ENCODE measurements at regions not wholly inside any gene's neighbourhood (a gene's known extent, or its start where the extent isn't known, plus 50 kb on each side); places are given as distances from the start of the nearest gene placed in this dataset.
"Not testable (repeated sequence)": the region's sequence is repeated elsewhere in the genome, so short reads cannot be mapped to it uniquely, and the experiment has no call there.

DNA sequence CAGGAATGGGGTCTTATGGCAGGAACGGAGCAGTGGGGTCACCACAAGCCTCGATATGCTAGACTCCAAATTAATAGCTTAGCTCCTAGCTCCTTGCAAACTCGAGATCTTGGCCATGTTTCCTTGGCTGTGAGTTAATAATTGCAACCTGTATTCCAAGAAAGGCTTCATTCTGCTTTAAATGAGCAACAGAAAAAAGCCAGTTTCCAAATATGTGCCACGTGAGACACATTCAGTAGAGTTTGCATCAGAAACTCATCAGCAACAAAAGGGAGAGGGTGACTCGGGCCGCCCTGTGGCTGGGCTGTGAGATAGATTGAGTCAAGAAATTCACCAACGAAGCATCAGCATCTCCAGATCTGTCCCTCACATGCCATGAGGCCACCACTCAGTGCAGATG lies 112.0 kb downstream of the NPTX2 start:
- DNase-seq, result no peak

DNA sequence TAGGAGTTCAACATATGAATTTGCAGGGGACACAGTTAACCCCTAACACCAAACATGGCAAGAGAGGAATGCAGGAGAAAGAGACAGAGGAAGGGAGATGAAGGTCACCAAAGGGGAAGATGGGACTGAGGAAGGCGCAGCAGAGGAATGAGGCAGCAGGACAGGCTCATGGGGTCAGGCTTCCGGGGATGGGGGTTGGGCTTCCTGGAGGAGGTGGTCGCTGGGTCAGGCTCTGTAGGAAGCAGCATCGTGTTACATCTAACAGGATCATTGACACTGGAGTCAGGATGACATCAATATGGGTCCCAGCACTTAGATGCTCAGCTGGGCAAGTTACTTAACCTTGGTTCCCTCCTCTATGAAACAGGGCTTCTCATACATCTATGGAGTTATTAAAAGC lies 113.2 kb downstream of the NPTX2 start:
- no peak for DNase-seq

DNA sequence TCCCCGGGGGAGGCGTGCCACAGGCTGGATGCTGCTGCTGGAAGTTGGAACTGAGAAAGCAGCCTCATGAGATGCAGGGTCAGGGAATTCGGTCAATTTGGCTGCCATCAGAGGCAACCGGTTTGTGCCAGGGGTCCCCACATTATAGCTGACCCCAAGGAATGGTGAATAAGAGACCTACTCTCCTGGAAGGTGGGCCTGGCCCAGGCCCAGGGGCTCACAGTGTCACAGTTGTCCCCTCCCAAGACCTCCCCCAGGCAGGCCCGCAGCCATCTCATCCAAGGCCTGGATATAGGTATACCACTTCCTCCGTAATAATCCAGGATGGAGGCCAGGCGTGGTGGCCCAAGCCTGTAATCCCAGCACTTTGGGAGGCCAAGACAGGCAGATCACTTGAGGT lies 114.6 kb downstream of the NPTX2 start:
- DNase-seq, result no peak

- no peak for DNase-seq
Observed at GRCh38 chr7:98733036-98733435, 116.0 kb downstream of the NPTX2 start.

- DNase-seq, result no peak
Observed at GRCh38 chr7:98735801-98736200, 118.7 kb downstream of the NPTX2 start.

- not testable (repeated sequence) for DNase-seq
Observed at GRCh38 chr7:98736461-98736860, 119.4 kb downstream of the NPTX2 start.

DNA sequence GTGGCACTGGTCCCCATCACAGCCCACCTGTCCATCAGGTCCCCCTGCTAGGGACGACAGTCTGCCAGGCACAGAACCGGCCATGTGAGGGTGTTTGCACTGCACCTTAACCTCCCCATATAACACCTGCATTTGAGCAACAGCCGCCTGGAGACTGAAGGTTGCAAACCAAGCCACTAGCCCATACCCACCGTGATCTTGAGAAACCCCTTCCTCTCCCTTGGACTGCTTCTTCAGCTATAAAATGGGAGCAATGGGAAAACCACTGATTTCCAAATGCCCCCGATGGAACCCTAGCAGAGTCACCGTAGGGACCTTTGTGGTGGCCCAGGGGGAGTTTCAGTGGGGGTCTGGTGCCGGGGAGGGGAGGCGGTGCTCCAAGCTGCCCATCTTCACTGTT lies 120.1 kb downstream of the NPTX2 start:
- DNase-seq, result no peak

GRCh38 chr7:98740643-98741042 lies 123.6 kb downstream of the NPTX2 start:
- no peak for DNase-seq

DNA sequence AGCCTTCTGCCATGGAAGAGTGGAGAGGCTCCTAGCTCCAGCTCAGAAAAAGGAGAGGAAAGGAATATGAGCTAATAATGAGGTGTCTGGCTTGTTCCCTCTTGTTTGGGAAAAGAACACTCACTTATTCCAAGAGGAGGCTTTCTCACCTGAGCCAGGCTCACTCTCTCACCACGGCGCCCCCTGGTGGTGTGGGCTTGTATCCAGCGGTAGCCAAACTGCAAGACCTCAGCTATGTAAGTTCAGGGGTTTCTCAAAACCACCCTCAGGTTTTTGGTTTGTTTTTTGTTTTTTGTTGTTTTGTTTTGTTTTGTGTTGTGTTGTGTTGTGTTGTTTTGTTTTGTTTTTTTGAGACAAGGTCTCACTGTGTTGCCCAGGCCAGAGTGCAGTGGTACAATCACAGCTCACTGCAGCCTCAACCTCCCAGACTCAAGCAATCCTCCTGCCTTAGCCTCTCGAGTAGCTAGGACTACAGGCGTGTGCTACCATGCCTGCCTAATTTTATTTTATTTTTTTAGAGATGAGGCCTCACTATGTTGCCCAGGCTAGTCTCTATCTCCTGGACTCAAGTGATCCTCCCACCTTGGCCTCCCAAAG lies 124.0 kb downstream of the TMEM130 start:
- DNase-seq, result peak; percentile 25

GRCh38 chr7:98748090-98748489 lies 121.7 kb downstream of the TMEM130 start:
- no peak for DNase-seq

DNA sequence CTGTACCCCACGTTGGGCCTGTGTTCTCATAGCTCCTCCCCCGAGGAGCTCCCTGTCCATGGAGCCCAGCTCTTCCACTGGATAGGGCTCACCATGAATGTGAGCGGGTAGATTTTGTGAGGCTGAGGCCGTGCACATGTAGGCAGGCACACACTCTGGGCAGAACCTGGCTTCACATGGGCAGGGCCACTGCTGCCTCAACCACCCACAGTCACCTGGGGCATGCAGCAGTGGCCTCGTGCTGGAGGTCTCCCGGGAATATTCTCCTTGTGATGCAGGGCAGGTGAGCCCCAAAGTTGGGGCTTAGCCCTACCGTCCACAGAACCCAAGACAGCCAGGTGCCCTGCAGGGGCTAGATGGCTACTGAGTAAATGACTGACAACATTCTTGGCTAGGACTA lies 116.6 kb downstream of the TMEM130 start:
- no peak for DNase-seq

DNA sequence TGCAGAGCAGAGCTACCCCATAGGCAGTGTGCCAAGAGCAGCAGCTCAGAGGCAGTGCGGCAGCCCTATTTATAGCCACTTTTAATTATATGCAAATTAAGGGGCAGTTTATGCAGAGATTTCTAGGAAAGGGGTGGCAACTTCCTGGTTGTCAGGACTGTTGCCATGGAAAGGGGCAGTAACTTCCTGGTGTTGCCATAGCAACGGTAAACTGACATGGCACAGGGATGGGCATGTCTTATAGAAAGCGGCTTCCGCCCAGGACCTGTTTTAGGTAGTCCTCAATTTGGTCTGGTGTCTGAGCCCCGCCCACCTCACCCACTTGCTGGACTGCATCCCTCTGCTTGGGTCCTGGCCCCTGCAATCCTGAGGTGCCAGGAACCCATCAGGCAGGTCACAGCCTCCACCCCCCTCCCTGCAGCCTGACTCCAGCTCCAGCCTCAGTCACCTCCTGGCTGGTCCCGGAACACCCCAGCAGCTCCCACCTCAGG lies 115.8 kb downstream of the TMEM130 start:
- no peak for DNase-seq

DNA sequence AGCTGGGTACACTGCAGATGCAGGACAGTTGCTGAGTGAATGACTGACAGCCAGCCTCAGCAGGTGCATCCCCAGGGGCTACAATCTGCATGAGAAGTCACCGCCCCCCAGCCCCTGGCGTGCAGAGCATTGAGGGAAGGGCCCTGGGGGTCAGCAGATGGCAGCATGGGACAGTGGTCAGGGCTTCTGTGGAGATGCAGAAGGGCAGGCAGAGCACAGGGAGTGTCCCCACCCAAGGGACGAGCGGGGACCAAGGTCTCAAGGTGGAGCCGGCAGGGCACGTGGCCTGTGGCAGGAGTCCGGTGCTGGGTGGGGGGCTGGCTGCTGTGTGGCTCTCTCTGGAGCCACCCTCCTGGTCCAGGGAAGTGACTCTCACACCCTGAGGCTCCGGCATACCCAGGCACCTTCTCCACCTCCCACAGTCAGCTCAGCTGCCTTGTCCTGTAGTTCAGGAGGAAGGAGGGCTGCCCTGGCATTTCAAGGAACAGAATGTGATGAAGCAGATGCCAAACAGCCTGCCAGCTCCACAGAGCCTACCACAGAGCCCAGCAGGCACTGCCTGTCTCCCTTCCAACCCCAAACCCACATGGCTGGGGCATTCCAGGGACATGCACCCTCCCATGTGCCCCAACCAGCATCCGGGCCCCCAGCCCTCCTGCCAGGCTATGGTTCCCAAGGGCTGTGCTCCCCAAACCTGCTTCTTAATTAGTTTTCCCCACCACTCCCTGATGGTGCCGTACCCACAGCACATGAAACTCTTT lies 114.5 kb downstream of the TMEM130 start:
- DNase-seq, result no peak

GRCh38 chr7:98758157-98758556 lies 111.7 kb downstream of the TMEM130 start:
- no peak for DNase-seq

- no peak for DNase-seq
Observed at GRCh38 chr7:98760201-98760651, 109.6 kb downstream of the TMEM130 start.

GRCh38 chr7:98761225-98761624 lies 108.6 kb downstream of the TMEM130 start:
- DNase-seq, result no peak

DNA sequence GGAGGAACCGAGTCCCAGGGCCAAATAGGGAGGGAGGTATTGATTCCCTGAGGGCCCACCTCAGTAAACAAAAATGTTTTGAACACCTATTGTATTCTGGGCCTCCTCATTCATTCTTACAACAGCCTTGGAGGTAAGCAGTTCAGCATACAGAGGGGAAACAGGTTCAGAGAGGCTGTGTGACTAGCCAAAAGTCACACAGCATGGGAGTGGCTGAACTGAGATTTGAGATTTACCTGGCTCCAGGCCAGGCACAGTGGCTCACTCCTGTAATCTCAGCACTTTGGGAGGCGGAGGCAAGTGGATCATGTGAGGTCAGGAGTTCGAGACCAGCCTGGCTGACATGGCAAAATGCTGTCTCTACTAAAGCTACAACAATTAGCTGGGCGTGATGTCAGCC lies 107.2 kb downstream of the TMEM130 start:
- DNase-seq, result no peak

DNA sequence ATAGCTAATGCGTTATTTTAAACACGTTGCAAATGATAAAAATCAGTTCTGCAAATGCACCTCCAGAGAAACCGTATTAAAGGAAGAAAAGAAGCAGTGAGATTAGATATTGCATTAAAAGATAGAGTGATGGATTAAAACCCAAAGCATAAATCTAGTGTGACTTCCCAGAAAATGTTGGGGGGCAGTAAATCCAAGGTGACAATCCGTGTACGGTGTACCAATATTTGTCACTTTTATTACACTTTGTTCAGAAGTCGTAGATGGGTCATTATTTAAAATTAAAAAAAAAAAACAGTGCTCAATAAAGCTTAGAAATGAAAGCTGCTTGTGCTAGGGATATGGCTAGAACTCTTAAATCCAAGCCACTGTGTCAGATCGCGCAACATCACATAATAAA lies 106.4 kb downstream of the TMEM130 start:
- no peak for DNase-seq

GRCh38 chr7:98764946-98765345 lies 104.9 kb downstream of the TMEM130 start:
- no peak for DNase-seq

GRCh38 chr7:98770085-98770484 lies 99.7 kb downstream of the TMEM130 start:
- not testable (repeated sequence) for DNase-seq

DNA sequence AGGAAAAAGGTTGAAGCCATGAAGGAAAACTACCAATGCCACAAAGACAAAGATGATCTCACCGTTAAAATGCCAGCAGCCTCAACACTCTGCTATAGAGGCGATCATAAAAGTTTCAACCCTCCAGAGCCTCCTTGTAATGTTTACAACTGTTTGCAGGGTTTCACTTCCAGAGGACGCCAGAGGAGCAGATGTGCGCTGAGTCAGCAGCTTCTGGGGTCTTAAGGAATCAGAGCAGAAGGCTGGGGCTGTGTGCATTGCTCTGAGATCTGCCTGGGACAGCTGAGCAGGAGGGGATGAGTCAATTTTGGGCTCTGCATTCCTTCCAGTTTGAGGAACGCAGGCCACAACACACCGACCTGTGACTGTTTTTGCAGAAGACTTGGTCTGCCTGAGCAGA lies 98.3 kb downstream of the TMEM130 start:
- DNase-seq, result no peak

DNA sequence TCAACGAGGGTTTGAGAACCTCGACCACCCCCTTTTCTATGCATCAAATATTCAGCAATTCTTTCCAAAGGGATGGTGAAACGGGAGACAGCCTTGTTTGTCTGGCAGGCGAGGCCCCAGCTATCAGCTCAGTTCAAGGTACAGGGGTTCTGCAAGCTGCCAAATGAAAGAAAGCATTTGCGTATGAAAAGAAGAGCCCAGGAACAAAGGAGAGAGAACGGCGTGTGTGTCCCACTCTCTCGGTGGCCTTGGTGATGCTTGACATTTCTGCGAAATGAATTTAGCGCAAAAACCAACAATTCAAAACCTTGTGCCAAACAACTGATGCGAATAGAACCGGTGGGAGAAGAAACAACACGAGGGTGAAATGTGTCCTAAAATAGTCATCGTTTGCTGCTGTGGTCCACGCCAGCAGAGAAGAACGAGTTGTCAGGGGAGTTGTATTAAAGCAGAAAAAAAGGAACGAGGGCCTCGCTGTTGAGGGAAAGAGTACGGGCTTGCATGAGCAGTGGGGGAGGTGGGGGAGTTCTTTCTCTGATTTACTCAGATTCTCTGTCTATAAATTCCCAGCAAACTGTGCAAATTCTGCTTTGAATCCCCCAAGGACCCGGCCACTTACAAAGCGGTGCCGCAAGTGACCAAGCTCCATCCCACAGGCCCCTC lies 97.7 kb downstream of the TMEM130 start:
- no peak for DNase-seq

DNA sequence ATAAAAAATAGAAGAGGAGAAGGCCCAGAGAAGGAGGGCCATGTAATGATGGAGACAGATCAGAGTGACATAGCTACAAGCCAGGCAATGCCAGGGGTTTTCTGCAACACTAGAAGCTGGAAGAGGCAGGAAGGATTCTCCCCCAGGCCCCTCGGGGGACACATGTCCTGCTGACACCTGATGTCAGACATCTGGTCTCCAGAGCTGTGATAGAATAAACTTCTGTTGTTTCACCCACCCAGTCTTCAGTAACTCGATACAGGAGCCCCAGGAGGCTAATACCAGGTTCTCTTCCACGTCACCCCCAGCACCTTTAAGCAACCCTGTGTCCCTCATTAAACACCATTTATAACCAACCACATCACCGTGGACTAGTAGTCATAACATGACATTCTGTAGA lies 94.9 kb downstream of the TMEM130 start:
- DNase-seq, result no peak

GRCh38 chr7:98777051-98777450 lies 92.8 kb downstream of the TMEM130 start:
- DNase-seq, result no peak

Data from central memory CD4-positive, alpha-beta T cell (primary cell).